ENCODE measurements at regions not wholly inside any gene's neighbourhood (a gene's known extent, or its start where the extent isn't known, plus 50 kb on each side); places are given as distances from the start of the nearest gene placed in this dataset.

- no peak for TF ChIP-seq POLR2A (IDR thresholded peaks at IDR 0.05; ENCODE audit: low read depth, low read length)
- TF ChIP-seq POLR2AphosphoS5 (IDR thresholded peaks at IDR 0.05; ENCODE audit: low read depth, low read length): no peak
Measured at GRCh38 chr1:177784936-177785335, 184.9 kb downstream of the SEC16B start.

Data from GM12892 (cell line).